Natural killer cell (primary cell): ENCODE measurements at regions not wholly inside any gene's neighbourhood (a gene's known extent, or its start where the extent isn't known, plus 50 kb on each side); places are given as distances from the start of the nearest gene placed in this dataset.

Experiments
- ATAC-seq, 3 donors: fragments of 150-1000 bp in 2 of 3; fragments of 200-7000 bp in 1 of 3; cut with Tn5 transposase; 1 replicate in 1 of 3; 2 replicates in 2 of 3; pipeline ENCODE4 v1.10.0; 2021; ENCODE audit warnings: mild to moderate bottlenecking in 2 of 3, moderate library complexity in 2 of 3
- DNase-seq, 2 donors: peaks; one replicate each; pipeline versions ENCODE4 v3.0.0 to v3.0.0-alpha.2; 2013 to 2021; ENCODE audit warnings: mixed read lengths in 1 of 2
- H3K27ac ChIP-seq: one replicate; pipeline ENCODE4 v1.5.1; 2013; ENCODE audit warnings: mild to moderate bottlenecking, low read length
- H3K27me3 ChIP-seq: one replicate; pipeline ENCODE4 v1.6.1; 2013; ENCODE audit warnings: low read length; ENCODE audit not compliant: control insufficient read depth, insufficient read depth
- H3K36me3 ChIP-seq: one replicate; pipeline ENCODE4 v1.6.1; 2013; ENCODE audit warnings: low read length; ENCODE audit not compliant: control insufficient read depth, insufficient read depth
- H3K4me1 ChIP-seq: one replicate; pipeline ENCODE4 v1.6.1; 2013; ENCODE audit warnings: low read length; ENCODE audit not compliant: control insufficient read depth, insufficient read depth
- H3K4me3 ChIP-seq: one replicate; pipeline ENCODE4 v1.5.1; 2013; ENCODE audit warnings: low read length
- H3K9me3 ChIP-seq: one replicate; pipeline ENCODE4 v1.6.1; 2013; ENCODE audit warnings: low read length; ENCODE audit not compliant: control insufficient read depth, insufficient read depth
- H3K27ac Mint-ChIP-seq, 2 donors: one replicate each; pipeline ENCODE4 v1.8.0; 2022; ENCODE audit warnings: mild to moderate bottlenecking in 2 of 2, mixed read lengths in 2 of 2, moderate library complexity in 1 of 2
- H3K27me3 Mint-ChIP-seq, 2 donors: one replicate each; pipeline ENCODE4 v1.8.0; 2022; ENCODE audit warnings: low read depth in 2 of 2, mixed read lengths in 2 of 2
- H3K36me3 Mint-ChIP-seq: one replicate; pipeline ENCODE4 v1.8.0; 2022; ENCODE audit warnings: mixed read lengths
- H3K4me1 Mint-ChIP-seq, 2 donors: one replicate each; pipeline ENCODE4 v1.8.0; 2022; ENCODE audit warnings: mixed read lengths in 2 of 2
- H3K4me3 Mint-ChIP-seq: one replicate; pipeline ENCODE4 v1.8.0; 2022; ENCODE audit warnings: mild to moderate bottlenecking, moderate library complexity, mixed read lengths
- H3K9me3 Mint-ChIP-seq, 2 donors: one replicate each; pipeline ENCODE4 v1.8.0; 2022; ENCODE audit warnings: mixed read lengths in 2 of 2
- CTCF ChIP-seq: fragments of 200-600 bp; IDR thresholded peaks from one replicate; pipeline ENCODE4 v1.8.0; 2022; ENCODE audit warnings: antibody characterized with exemption
- WGBS: methylation state at CpG from one replicate; pipeline ENCODE4 v1.1.7; 2013; ENCODE audit warnings: missing lambda C conversion rate; ENCODE audit not compliant: insufficient coverage; 5-methylcytosine and 5-hydroxymethylcytosine counted together
- intact Hi-C: fragments of 100-400 bp; cut with micrococcal nuclease; formaldehyde crosslinking; loops from one replicate; pipeline ENCODE4 v1.14.2; 2022

GRCh38 chr5:121707178-121707577 lies 144.5 kb upstream of the FTMT start:
- ATAC-seq (no peak), DNase-seq (no peak)
- peaks cover 8% of the 10 kb centered on the region for H3K36me3 Mint-ChIP-seq
- no peak overlapping the region for H3K4me3 ChIP-seq
- H3K4me1 ChIP-seq: no peaks in the 10 kb centered on the region
- H3K27ac Mint-ChIP-seq: no peak overlapping the region
- H3K27ac ChIP-seq: no peak overlapping the region
- intact Hi-C loops: no loop called here
- H3K9me3 Mint-ChIP-seq: peaks cover 19 to 32% of the 10 kb centered on the region in 2 donors
- H3K4me3 Mint-ChIP-seq: no peak overlapping the region
- no peaks in the 10 kb centered on the region for H3K4me1 Mint-ChIP-seq
- WGBS: 70% methylated on average over 1 of the region's 1 CpG
- H3K27me3 ChIP-seq: no peaks in the 10 kb centered on the region
- H3K27me3 Mint-ChIP-seq: no peaks in the 10 kb centered on the region
- H3K9me3 ChIP-seq: no peaks in the 10 kb centered on the region
- no peaks in the 10 kb centered on the region for H3K36me3 ChIP-seq
- no peak for TF ChIP-seq CTCF

DNA sequence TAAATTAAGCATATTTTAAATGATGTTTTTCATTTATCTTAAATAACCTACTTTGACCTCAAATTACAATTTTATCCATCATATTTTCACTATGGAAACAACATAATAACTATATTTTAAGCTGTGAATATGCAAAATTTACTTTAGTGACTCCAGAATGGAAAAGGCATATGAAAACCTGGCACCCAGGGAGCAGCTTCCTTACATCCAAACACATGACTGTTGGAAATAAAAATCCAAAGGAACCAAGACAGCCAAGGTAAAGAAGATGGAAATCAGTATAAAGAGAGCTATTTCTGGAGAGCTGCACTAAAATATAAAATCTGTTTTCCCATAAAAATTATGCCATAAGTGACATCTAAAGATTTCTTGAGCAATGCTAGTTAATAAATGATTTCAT lies 140.3 kb upstream of the FTMT start:
- no peaks in the 10 kb centered on the region for H3K4me1 Mint-ChIP-seq
- peaks cover 8% of the 10 kb centered on the region for H3K36me3 Mint-ChIP-seq
- H3K4me3 Mint-ChIP-seq: no peak overlapping the region
- intact Hi-C loops: no loop called here
- Histone ChIP-seq H3K27ac (no peak overlapping the region), H3K36me3 (no peaks in the 10 kb centered on the region), H3K9me3 (no peaks in the 10 kb centered on the region), H3K4me1 (no peaks in the 10 kb centered on the region), H3K27me3 (no peaks in the 10 kb centered on the region), H3K4me3 (no peak overlapping the region)
- H3K9me3 Mint-ChIP-seq: peaks cover 7 to 30% of the 10 kb centered on the region in 2 donors
- DNase-seq: no peak
- no peak for TF ChIP-seq CTCF
- ATAC-seq: no peak
- H3K27ac Mint-ChIP-seq: no peak overlapping the region
- H3K27me3 Mint-ChIP-seq: no peaks in the 10 kb centered on the region

- intact Hi-C loops: no loop called here
- H3K9me3 ChIP-seq: no peaks in the 10 kb centered on the region
- no peaks in the 10 kb centered on the region for H3K4me1 ChIP-seq
- no peak for TF ChIP-seq CTCF
- no peaks in the 10 kb centered on the region for H3K36me3 ChIP-seq
- H3K27ac ChIP-seq: no peak overlapping the region
- H3K4me3 ChIP-seq: no peak overlapping the region
- H3K27me3 ChIP-seq: no peaks in the 10 kb centered on the region
- whole genome bisulfite sequencing: 73% methylated on average over 2 of the region's 2 CpGs
- Mint-ChIP-seq H3K4me3 (no peak overlapping the region), H3K27me3 (no peaks in the 10 kb centered on the region), H3K27ac (no peak overlapping the region), H3K9me3 (peaks cover 9 to 18% of the 10 kb centered on the region in 2 donors), H3K4me1 (no peaks in the 10 kb centered on the region), H3K36me3 (no peaks in the 10 kb centered on the region)
- ATAC-seq: no peak
- DNase-seq: no peak
Measured at GRCh38 chr5:121719255-121719654, 132.4 kb upstream of the FTMT start.

DNA sequence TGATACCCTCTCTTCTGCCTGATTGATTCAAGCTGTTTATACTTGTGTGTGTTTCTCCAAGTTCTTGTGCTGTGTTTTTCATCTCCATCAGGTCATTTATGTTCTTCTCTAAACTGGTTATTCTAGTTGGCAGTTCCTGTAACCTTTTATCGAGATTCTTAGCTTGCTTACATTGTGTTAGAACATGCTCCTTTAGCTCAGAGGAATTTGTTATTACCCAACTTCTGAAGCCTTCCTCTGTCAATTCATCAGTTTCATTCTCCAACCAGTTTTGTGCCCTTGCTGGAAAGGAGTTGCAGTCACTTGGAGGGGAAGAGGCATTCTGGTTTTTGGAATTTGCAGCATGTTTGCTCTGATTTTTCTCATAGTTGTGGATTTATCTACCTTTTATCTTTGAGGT lies 126.2 kb upstream of the FTMT start:
- Histone ChIP-seq H3K36me3 (no peaks in the 10 kb centered on the region), H3K27ac (no peak overlapping the region), H3K9me3 (peaks cover 10% of the 10 kb centered on the region), H3K4me3 (no peak overlapping the region), H3K4me1 (no peaks in the 10 kb centered on the region), H3K27me3 (no peaks in the 10 kb centered on the region)
- TF ChIP-seq CTCF: no peak
- Mint-ChIP-seq H3K27ac (no peak overlapping the region), H3K9me3 (peaks cover 11 to 29% of the 10 kb centered on the region in 2 donors), H3K36me3 (peaks cover 17% of the 10 kb centered on the region), H3K4me3 (no peak overlapping the region), H3K4me1 (no peaks in the 10 kb centered on the region), H3K27me3 (no peaks in the 10 kb centered on the region)
- DNase-seq (no peak), ATAC-seq (no peak)
- intact Hi-C loops: no loop called here
- 55% methylated on average over 1 of the region's 1 CpG for WGBS
